ENCODE measurements at regions not wholly inside any gene's neighbourhood (a gene's known extent, or its start where the extent isn't known, plus 50 kb on each side); places are given as distances from the start of the nearest gene placed in this dataset.

- TF ChIP-seq SAP30 (IDR thresholded peaks at IDR 0.05; ENCODE audit: insufficient read depth, insufficient replicate concordance, low read length) (no peak), KDM5A (IDR thresholded peaks at IDR 0.05; ENCODE audit: low read length) (no peak), USF2 (IDR thresholded peaks at IDR 0.05; ENCODE audit: low read length) (no peak), CTCF (IDR thresholded peaks at IDR 0.05; ENCODE audit: control extremely low read depth in 1 of 3, insufficient read depth in 1 of 3, low read depth in 1 of 3, low read length in 3 of 3) (no peak)
Measured at GRCh38 chr4:12519426-12519825, 964.7 kb downstream of the RAB28 start (continued).
